Motor neuron (in vitro differentiated cells): ENCODE measurements at regions not wholly inside any gene's neighbourhood (a gene's known extent, or its start where the extent isn't known, plus 50 kb on each side); places are given as distances from the start of the nearest gene placed in this dataset.

Experiments
- ATAC-seq, 8 experiments: fragments of 200-7000 bp; cut with Tn5 transposase; replicated peaks in 6 of 8; 2 replicates each; pipeline ENCODE4 v1.8.0; 2021; ENCODE audit warnings: mild to moderate bottlenecking in 8 of 8, moderate library complexity in 8 of 8
- H3K27ac ChIP-seq, 2 donors: fragments of 250-450 bp; sonication (Bioruptor Pico); 2 replicates each; pipeline ENCODE4 v1.9.0; 2021; ENCODE audit warnings: antibody characterized with exemption in 2 of 2, mild to moderate bottlenecking in 2 of 2, moderate library complexity in 1 of 2
- H3K4me1 ChIP-seq, 2 donors: fragments of 250-450 bp; sonication (Bioruptor Pico); replicated peaks in 1 of 2; 2 replicates each; pipeline ENCODE4 v1.6.1; 2021; ENCODE audit warnings: antibody characterized with exemption in 2 of 2, mild to moderate bottlenecking in 2 of 2, moderate library complexity in 1 of 2
- H3K4me3 ChIP-seq, 5 donors: fragments of 250-450 bp; sonication (Bioruptor Pico); 2 replicates each; pipeline ENCODE4 v1.9.0; 2021; ENCODE audit warnings: antibody characterized with exemption in 5 of 5, mild to moderate bottlenecking in 5 of 5, moderate library complexity in 4 of 5
- WGBS, 10 experiments: fragments of 450-650 bp; shearing (Covaris generic); methylation state at CpG; one replicate each; pipeline ENCODE4 v1.0.0; 2022; 5-methylcytosine and 5-hydroxymethylcytosine counted together
- in situ Hi-C, 9 experiments: fragments of 400-800 bp; cut with MboI; loops; one replicate each; pipeline ENCODE4 v1.15.0; 2021; ENCODE audit warnings: low sequenced_read_pairs in 9 of 9, low pct_unique_long_range_greater_than_20kb in 2 of 9; ENCODE audit not compliant: unreplicated experiment in 9 of 9

GRCh38 chr2:898319-898718 is 52.3 kb upstream of the SNTG2 start:
- no peak overlapping the region for H3K4me3 ChIP-seq
- peaks cover 0 to 4% of the 10 kb centered on the region in 2 donors for H3K4me1 ChIP-seq
- ATAC-seq, result peak in 5 of 8 experiments; percentile 56 to 80 (median 64)
- 0 to 100% (median 51%) methylated on average over 1 to 2 of the region's 2 CpGs; no CpG with 5 or more reads in 3 of the 10 experiments for WGBS, 10 experiments
- in situ Hi-C loops, result no loop called here
- H3K27ac ChIP-seq, result no peak overlapping the region

DNA sequence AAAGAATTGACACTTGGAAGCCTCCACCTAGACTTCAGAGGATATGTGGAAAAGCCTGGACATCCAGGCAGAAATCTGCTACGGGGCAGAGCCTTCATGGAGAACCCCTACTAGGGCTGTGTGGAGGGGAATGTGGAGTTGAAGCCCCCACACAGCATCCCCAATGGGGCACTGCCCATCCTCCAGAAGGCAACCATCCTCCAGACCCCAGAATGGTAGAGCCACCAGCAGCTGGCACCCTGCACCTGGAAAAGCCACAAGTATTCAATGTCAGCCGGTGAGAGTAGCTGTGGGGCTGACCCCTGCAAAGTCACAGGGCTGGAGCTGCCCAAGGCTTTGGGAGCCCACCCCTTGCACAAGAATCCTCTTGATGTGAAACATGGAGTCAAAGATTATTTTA is 53.6 kb upstream of the SNTG2 start:
- in situ Hi-C loops, result no loop called here
- ATAC-seq, result no peak
- Histone ChIP-seq H3K4me3 (no peak overlapping the region), H3K27ac (no peak overlapping the region), H3K4me1 (peaks cover 0 to 7% of the 10 kb centered on the region in 2 donors)
- WGBS, 10 experiments, result 60 to 100% (median 94%) methylated on average over 1 to 2 of the region's 2 CpGs; no CpG with 5 or more reads in 7 of the 10 experiments

DNA sequence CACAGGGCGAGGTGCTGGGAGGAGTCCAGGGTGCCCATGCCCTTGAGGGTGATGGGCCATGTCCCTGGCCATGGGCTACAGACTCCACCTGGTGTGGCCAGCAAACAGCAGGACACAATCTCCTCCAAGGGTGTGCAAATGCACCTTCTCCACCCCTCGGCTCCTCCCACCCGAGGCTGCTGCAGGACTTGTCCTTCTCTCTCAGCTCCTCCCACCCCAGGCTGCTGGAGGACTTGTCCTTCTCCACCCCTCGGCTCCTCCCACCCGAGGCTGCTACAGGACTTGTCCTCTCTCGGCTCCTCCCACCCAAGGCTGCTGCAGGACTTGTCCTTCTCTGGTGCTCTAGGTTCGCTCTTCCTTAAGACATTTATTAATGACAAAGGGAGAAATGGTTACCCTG is 57.3 kb upstream of the SNTG2 start:
- Histone ChIP-seq H3K4me1 (peaks cover 7% of the 10 kb centered on the region in 2 donors), H3K27ac (no peak overlapping the region), H3K4me3 (no peak overlapping the region)
- WGBS, 10 experiments, result 0 to 17% (median 15%) methylated on average over 2 to 4 of the region's 7 CpGs; no CpG with 5 or more reads in 7 of the 10 experiments
- peak; percentile 64 to 99 (median 97) for ATAC-seq
- in situ Hi-C loops, result no loop called here

- peaks cover 11% of the 10 kb centered on the region in 2 donors for H3K4me1 ChIP-seq
- H3K4me3 ChIP-seq, result no peak overlapping the region
- 86 to 100% (median 95%) methylated on average over 2 to 8 of the region's 13 CpGs; no CpG with 5 or more reads in 6 of the 10 experiments for WGBS, 10 experiments
- in situ Hi-C loops, result no loop called here
- ATAC-seq, result peak in 1 of 8 experiments; percentile 8
- no peak overlapping the region for H3K27ac ChIP-seq
Measured at GRCh38 chr2:892892-893291, 57.8 kb upstream of the SNTG2 start.

DNA sequence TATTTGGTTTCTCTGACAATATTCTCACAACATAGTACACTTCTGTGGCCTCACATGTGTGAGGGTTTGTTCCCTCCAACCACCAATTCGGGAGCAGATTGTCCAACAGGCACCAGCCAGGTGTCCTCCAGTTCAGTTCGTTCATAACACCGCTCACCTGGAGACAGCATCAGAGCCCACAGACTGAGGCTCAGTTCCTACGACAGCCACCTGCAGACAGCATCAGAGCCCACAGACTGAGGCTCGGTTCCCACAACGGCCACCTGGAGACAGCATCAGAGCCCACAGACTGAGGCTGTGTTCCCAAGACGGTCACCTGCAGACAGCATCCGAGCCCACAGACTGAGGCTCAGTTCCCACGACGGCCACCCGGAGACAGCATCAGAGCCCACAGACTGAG is 58.2 kb upstream of the SNTG2 start:
- WGBS, 10 experiments, result 60 to 100% (median 91%) methylated on average over 1 to 7 of the region's 11 CpGs; no CpG with 5 or more reads in 4 of the 10 experiments

DNA sequence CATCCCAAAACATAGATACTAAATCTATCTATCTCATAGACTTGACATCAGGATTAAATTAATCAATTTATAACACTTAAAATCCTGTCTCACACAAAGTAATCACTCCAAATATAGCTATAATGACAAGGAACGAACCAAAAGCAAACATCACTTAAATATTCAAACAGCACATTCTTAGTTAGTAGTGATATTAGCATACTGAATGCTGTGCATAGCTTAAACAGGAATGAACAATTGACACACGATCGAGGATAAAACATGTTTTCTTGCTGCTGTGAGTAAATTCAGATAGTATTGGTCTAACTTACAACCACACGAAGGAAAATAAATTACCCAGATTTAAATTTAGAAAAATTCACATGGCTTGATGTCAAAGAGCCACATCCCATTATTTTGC is 58.9 kb upstream of the SNTG2 start:
- in situ Hi-C loops, result no loop called here
- peak in 3 of 8 experiments; percentile 53 to 66 (median 63) for ATAC-seq
- 0 to 91% (median 33%) methylated on average over 1 to 4 of the region's 4 CpGs for whole genome bisulfite sequencing, 10 experiments

More for the DNA sequence above, 58.2 kb upstream of the SNTG2 start:
- H3K4me1 ChIP-seq, result peaks cover 11 to 15% of the 10 kb centered on the region in 2 donors
- H3K27ac ChIP-seq, result no peak overlapping the region
- in situ Hi-C loops, result no loop called here
- ATAC-seq, result no peak
- no peak overlapping the region for H3K4me3 ChIP-seq

DNA sequence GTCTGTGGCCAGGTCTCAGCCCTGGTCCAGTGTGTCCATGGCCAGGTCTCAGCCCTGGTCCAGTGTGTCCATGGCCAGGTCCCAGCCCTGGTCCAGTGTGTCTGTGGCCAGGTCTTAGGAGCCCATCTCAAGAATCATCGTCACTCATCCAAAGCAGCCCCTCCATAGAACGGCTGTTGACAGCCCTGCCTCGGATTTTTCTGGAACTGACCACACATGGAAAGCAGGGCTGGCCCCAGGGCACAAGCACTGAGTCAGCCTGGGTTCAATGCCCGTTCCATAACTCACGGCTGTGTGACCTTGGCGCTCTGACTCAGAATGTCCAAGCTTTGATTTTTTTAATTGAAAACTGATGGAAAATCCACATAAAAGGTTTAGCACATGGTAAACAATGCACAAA is 59.9 kb upstream of the SNTG2 start:
- in situ Hi-C loops, result no loop called here
- Histone ChIP-seq H3K27ac (no peak overlapping the region), H3K4me1 (peaks cover 11 to 16% of the 10 kb centered on the region in 2 donors), H3K4me3 (no peak overlapping the region)
- 4 to 96% (median 53%) methylated on average over 3 to 6 of the region's 6 CpGs; no CpG with 5 or more reads in 4 of the 10 experiments for WGBS, 10 experiments
- ATAC-seq, result peak in 4 of 8 experiments; percentile 16 to 77 (median 38)

More for the DNA sequence above, 58.9 kb upstream of the SNTG2 start:
- H3K4me1 ChIP-seq, result peaks cover 11 to 16% of the 10 kb centered on the region in 2 donors
- no peak overlapping the region for H3K27ac ChIP-seq
- H3K4me3 ChIP-seq, result no peak overlapping the region

DNA sequence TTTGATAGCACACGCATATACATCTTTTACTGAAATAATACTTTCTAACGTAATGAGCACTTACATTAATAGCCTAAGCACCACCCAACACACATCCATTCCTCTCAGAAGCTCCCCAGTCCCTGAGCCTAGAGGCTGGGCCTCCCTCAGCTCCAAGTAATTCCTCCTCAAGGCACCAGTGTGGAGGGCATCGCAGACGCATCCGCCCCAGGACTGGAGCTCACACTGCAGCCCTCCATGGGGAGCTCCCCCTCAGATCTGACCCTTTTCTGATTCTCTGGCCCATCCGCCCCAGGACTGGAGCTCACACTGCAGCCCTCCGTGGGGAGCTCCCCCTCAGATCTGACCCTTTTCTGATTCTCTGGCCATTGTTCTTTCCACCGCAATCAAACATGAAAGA is 60.4 kb upstream of the SNTG2 start:
- no peak overlapping the region for H3K27ac ChIP-seq
- H3K4me1 ChIP-seq, result peaks cover 11 to 16% of the 10 kb centered on the region in 2 donors
- no peak overlapping the region for H3K4me3 ChIP-seq
- ATAC-seq, result no peak
- in situ Hi-C loops, result no loop called here
- WGBS, 10 experiments, result 55 to 100% (median 87%) methylated on average over 1 to 6 of the region's 8 CpGs; no CpG with 5 or more reads in 2 of the 10 experiments

- 41 to 88% (median 65%) methylated on average over 1 to 10 of the region's 14 CpGs; no CpG with 5 or more reads in 1 of the 10 experiments for WGBS, 10 experiments
- no peak for ATAC-seq
- in situ Hi-C loops, result no loop called here
- Histone ChIP-seq H3K4me1 (peaks cover 11 to 16% of the 10 kb centered on the region in 2 donors), H3K4me3 (no peak overlapping the region), H3K27ac (no peak overlapping the region)
Measured at GRCh38 chr2:888906-889566, 61.6 kb upstream of the SNTG2 start.

DNA sequence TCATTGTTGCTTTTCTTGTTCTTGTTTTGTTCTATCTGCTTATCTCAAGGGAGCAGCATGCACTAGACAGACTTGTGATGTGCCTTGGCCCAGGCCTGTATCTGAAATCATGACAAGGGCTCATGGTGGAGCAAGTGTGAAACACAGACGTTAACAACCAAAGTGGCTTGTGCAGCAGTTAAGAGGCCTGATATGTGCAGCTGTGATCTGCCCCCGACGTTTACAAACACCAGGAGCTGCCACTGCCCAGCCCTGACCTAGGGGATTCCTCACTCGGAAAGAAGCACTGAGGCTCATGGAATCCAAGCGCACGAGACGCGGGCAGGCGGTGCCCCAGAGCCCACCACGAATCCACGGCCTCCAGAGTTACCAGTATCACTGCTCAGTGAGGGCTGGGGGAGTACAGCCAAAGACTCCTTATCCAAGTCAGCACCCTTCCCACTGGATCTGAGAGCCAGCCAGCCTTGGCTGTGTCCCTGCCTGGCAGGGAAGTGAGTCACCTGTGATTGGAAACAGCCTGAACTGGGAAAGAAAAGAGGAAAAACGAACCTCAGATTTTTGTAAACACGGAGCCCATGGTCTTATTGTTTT is 62.3 kb upstream of the SNTG2 start:
- 36 to 100% (median 77%) methylated on average over 1 to 10 of the region's 13 CpGs; no CpG with 5 or more reads in 4 of the 10 experiments for WGBS, 10 experiments
- Histone ChIP-seq H3K27ac (no peak overlapping the region), H3K4me3 (no peak overlapping the region), H3K4me1 (peaks cover 11 to 13% of the 10 kb centered on the region in 2 donors)
- in situ Hi-C loops, result no loop called here
- ATAC-seq, result peak in 2 of 8 experiments; percentile 4 to 28

GRCh38 chr2:887639-888038 is 63.0 kb upstream of the SNTG2 start:
- WGBS, 10 experiments, result 46 to 88% (median 68%) methylated on average over 1 to 4 of the region's 6 CpGs; no CpG with 5 or more reads in 2 of the 10 experiments
- Histone ChIP-seq H3K4me3 (no peak overlapping the region), H3K27ac (no peak overlapping the region), H3K4me1 (peaks cover 9 to 11% of the 10 kb centered on the region in 2 donors)
- in situ Hi-C loops, result no loop called here
- ATAC-seq, result peak in 1 of 8 experiments; percentile 31

DNA sequence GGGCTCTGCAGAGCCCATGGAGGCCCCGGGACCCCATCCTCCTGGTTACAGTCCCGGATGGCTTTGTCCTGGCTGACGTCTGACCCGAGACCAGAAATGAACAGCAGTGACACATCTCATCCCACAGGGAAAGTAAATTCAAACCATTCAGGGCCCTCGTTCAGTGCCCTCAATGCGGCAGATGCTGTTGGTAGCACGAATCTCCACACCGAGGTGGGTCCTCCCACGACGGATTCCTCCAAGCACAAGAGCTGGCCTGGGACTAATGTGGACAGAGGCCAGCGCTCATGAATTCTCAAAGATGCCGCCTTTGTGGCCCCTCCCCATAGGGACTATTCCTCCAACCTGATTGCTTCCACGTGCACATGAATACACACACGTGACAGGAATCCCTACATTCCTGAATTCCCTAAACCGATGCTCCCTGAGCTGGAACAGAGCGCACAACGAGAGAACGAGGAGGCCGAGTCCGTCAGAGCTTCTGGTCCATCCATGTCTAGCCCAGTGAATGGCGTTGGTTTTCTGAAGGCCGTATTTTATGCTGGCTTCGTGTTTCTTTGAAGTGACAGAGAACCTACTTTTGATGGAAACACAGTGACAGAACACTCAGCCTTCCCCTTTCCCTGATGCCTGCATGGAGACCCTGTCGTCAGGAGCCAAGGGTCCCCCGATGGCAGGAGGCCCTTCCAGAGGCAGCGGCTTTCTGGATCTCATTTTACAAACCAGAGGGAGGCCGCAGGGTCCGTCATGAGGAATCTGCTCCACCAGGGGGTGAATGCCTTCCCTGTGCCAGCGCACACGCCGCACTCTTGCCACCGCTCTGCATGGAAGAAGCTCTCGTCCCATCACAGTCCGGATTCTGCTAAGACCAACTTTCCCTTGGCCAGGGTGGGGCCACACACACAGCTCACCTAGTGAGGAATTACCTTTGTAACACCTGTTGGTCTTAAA is 64.3 kb upstream of the SNTG2 start:
- WGBS, 10 experiments, result 58 to 100% (median 89%) methylated on average over 3 to 25 of the region's 34 CpGs; no CpG with 5 or more reads in 2 of the 10 experiments

More for the DNA sequence above, 64.3 kb upstream of the SNTG2 start:
- in situ Hi-C loops, result no loop called here
- no peak overlapping the region for H3K4me3 ChIP-seq
- no peak overlapping the region for H3K27ac ChIP-seq
- no peak for ATAC-seq
- H3K4me1 ChIP-seq, result peaks cover 9 to 11% of the 10 kb centered on the region in 2 donors
